Transverse colon (tissue), 4 donors: ENCODE measurements at regions not wholly inside any gene's neighbourhood (a gene's known extent, or its start where the extent isn't known, plus 50 kb on each side); places are given as distances from the start of the nearest gene placed in this dataset.

Source experiments
- DNase-seq: peaks from one replicate; pipeline ENCODE4 v3.0.0-alpha.2; 2019
- H3K27ac ChIP-seq, 4 donors: fragments of 200-600 bp; sonication (generic); 2 replicates each; pipeline ENCODE4 v1.5.1; 2016 to 2018; ENCODE audit warnings: inconsistent platforms in 4 of 4
- H3K27me3 ChIP-seq: fragments of 200-600 bp; sonication (generic); 2 replicates; pipeline ENCODE4 v1.5.1; 2017; ENCODE audit warnings: inconsistent platforms
- H3K36me3 ChIP-seq, 4 donors: fragments of 200-600 bp; sonication (generic); 2 replicates each; pipeline ENCODE4 v1.5.1; 2017 to 2019; ENCODE audit warnings: inconsistent platforms in 4 of 4
- H3K4me1 ChIP-seq, 4 donors: fragments of 200-600 bp; sonication (generic); 2 replicates each; pipeline ENCODE4 v1.5.1; 2017 to 2020; ENCODE audit warnings: inconsistent platforms in 4 of 4
- H3K4me3 ChIP-seq, 4 donors: fragments of 200-600 bp; sonication (generic); 1 replicate in 1 of 4; 2 replicates in 3 of 4; pipeline versions ENCODE4 v1.5.1 to v1.6.1; 2017 to 2019; ENCODE audit warnings: inconsistent platforms in 4 of 4
- H3K9me3 ChIP-seq, 2 donors: fragments of 200-600 bp; sonication (generic); 2 replicates each; pipeline ENCODE4 v1.5.1; 2017 to 2019; ENCODE audit warnings: inconsistent platforms in 2 of 2
- EP300 ChIP-seq: sonication (generic); formaldehyde crosslinking; IDR thresholded peaks from one replicate; pipeline ENCODE4 v1.6.1; 2017; ENCODE audit warnings: antibody characterized with exemption, low read depth
- POLR2A ChIP-seq: fragments of 450-650 bp; IDR thresholded peaks from one replicate; pipeline ENCODE4 v1.6.1; 2016; ENCODE audit warnings: antibody characterized with exemption, mild to moderate bottlenecking, moderate library complexity
- POLR2AphosphoS5 ChIP-seq, 3 donors: sonication (generic); formaldehyde crosslinking; IDR thresholded peaks; one replicate each; pipeline ENCODE4 v1.6.1; 2016; ENCODE audit warnings: antibody characterized with exemption in 3 of 3
- WGBS, 2 donors: methylation state at CpG; one replicate each; pipeline ENCODE4 v1.1.5; 2018; ENCODE audit warnings: low coverage in 1 of 2; 5-methylcytosine and 5-hydroxymethylcytosine counted together
- in situ Hi-C, 4 donors: fragments of 200-750 bp; cut with MboI; loops; one replicate each; pipeline versions ENCODE4 v1.15.0 to v1.15.1; 2017; ENCODE audit warnings: low sequenced_read_pairs in 3 of 4, low pct_ligation_motif_present in 1 of 4, low pct_unique_long_range_greater_than_20kb in 1 of 4
- intact Hi-C: fragments of 100-400 bp; cut with DNase I; formaldehyde crosslinking; loops from one replicate; pipeline ENCODE4 v1.15.1; 2023; ENCODE audit warnings: low total_unique reads
- TF ChIP-seq, protein P1 (sequence below), 5 experiments: fragments of 200-600 bp in 3 of 5; fragments of 450-650 bp in 2 of 5; sonication (generic) in 3 of 5; IDR thresholded peaks; 1 replicate in 2 of 5; 2 replicates in 3 of 5; pipeline ENCODE4 v1.5.1; 2016 to 2017; ENCODE audit warnings: antibody characterized with exemption in 5 of 5, inconsistent platforms in 3 of 5, mild to moderate bottlenecking in 2 of 5, moderate library complexity in 1 of 5

DNA sequence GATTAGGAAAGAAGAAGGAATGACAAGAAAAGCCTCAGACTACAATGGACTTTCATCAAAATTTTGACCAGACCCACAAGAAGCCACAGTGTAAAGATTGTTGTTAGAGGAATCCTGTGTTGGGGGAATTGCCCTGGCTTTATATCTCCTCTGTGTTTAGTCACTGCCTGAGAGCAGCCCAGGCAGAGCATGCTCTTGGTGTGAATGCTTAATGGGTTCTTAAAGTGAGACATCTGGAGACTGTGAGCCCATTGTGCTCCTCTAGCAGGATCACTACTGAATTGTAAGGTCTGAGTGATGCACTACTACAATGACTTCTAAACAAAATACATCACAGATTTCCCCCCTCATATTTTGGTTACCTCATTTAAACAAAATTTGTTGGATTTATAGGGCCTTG, 1860.5 kb upstream of the ADGRL3 start:
- Histone ChIP-seq H3K27ac (no peak overlapping the region), H3K4me3 (no peak overlapping the region), H3K36me3 (no peaks in the 10 kb centered on the region), H3K9me3 (no peaks in the 10 kb centered on the region), H3K27me3 (no peaks in the 10 kb centered on the region), H3K4me1 (no peaks in the 10 kb centered on the region)
- TF ChIP-seq EP300 (no peak), POLR2AphosphoS5 (IDR thresholded peaks at IDR 0.05) (no peak), POLR2A (no peak)
- TF ChIP-seq, protein P1, sequence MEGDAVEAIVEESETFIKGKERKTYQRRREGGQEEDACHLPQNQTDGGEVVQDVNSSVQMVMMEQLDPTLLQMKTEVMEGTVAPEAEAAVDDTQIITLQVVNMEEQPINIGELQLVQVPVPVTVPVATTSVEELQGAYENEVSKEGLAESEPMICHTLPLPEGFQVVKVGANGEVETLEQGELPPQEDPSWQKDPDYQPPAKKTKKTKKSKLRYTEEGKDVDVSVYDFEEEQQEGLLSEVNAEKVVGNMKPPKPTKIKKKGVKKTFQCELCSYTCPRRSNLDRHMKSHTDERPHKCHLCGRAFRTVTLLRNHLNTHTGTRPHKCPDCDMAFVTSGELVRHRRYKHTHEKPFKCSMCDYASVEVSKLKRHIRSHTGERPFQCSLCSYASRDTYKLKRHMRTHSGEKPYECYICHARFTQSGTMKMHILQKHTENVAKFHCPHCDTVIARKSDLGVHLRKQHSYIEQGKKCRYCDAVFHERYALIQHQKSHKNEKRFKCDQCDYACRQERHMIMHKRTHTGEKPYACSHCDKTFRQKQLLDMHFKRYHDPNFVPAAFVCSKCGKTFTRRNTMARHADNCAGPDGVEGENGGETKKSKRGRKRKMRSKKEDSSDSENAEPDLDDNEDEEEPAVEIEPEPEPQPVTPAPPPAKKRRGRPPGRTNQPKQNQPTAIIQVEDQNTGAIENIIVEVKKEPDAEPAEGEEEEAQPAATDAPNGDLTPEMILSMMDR (IDR thresholded peaks at IDR 0.05) = no peak
- in situ Hi-C loops = no loop called here
- intact Hi-C loops = loop anchor here (10.0 kb wide), 1 partner anchor 125 kb away; no protein-coding TSS in a partner anchor
- no peak for DNase-seq

DNA sequence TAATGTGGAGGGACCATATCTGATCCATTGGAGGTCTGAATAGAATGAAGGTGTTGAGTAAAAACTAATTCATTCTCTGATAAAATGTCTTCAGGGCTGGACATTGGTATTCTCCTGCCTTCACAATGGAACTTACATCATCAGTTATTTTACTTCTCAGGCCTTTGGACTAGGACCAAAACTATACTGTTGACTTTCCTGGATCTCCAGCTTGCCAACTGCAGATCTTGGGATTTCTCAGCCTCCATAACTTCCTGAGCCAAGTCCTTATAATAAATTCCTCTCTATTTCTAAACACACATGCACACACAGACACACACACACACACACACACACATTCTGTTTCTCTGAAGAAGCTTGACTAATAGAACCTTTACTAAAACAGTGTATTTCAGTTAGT, 1858.6 kb upstream of the ADGRL3 start:
- no peak for TF ChIP-seq POLR2A
- no peak for TF ChIP-seq EP300
- no peak overlapping the region for H3K27ac ChIP-seq
- in situ Hi-C loops = no loop called here
- H3K4me3 ChIP-seq = no peak overlapping the region
- H3K36me3 ChIP-seq = no peaks in the 10 kb centered on the region
- DNase-seq = no peak
- intact Hi-C loops = no loop called here
- H3K4me1 ChIP-seq = no peaks in the 10 kb centered on the region
- no peaks in the 10 kb centered on the region for H3K27me3 ChIP-seq
- H3K9me3 ChIP-seq = no peaks in the 10 kb centered on the region

DNA sequence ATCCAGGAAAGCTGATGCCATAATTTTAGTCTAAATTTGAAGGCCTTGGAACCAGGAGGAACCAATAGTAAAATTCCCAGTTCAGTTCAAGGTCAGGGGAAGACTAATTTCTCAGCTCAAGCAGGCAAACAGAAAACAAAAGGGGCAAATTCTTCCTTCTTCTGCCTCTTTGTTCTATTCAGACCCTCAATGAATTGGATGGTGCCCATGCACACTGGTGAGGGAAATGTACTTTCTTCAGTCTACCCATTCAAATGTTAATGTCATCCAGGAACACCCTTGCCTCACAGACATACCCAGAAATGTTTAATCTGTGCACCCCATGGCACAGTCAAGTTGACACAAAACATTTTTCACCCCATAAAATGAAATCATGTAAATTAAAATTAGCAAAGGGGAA, 1851.2 kb upstream of the ADGRL3 start:
- no peak for TF ChIP-seq POLR2A
- no peak for TF ChIP-seq POLR2AphosphoS5 (IDR thresholded peaks at IDR 0.05)
- TF ChIP-seq, protein P1 (IDR thresholded peaks at IDR 0.05) = no peak
- TF ChIP-seq EP300 = no peak
- Histone ChIP-seq H3K27ac (no peak overlapping the region), H3K36me3 (no peaks in the 10 kb centered on the region), H3K9me3 (no peaks in the 10 kb centered on the region), H3K4me1 (no peaks in the 10 kb centered on the region), H3K4me3 (no peak overlapping the region), H3K27me3 (no peaks in the 10 kb centered on the region)
- no peak for DNase-seq
- in situ Hi-C loops = no loop called here
- intact Hi-C loops = no loop called here

DNA sequence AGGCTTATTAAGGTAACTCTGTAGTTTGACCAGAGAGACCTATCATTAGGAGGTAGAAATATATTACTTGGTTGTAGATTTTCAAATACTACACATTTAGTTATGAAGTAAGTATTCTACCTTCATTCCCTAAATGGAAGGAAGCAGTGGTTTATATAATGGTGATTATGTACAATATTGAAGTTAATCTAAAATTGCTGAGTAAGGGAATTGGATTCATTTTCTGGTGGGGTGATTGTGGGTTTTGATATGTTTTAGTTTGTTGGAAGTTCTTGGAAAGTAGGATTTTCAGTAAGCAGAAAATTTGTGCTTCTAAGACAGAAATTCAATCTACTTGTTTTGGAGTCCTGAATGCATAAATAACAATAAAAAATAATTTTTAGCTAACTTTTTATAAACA, 1830.9 kb upstream of the ADGRL3 start:
- H3K36me3 ChIP-seq = no peaks in the 10 kb centered on the region
- DNase-seq = no peak
- no peaks in the 10 kb centered on the region for H3K9me3 ChIP-seq
- H3K4me1 ChIP-seq = no peaks in the 10 kb centered on the region
- H3K27ac ChIP-seq = no peak overlapping the region
- H3K4me3 ChIP-seq = no peak overlapping the region
- in situ Hi-C loops (no loop called here), intact Hi-C loops (no loop called here)
- no peaks in the 10 kb centered on the region for H3K27me3 ChIP-seq
- TF ChIP-seq, protein P1 (IDR thresholded peaks at IDR 0.05) = no peak
- TF ChIP-seq POLR2A (no peak), POLR2AphosphoS5 (IDR thresholded peaks at IDR 0.05) (no peak), EP300 (no peak)

DNA sequence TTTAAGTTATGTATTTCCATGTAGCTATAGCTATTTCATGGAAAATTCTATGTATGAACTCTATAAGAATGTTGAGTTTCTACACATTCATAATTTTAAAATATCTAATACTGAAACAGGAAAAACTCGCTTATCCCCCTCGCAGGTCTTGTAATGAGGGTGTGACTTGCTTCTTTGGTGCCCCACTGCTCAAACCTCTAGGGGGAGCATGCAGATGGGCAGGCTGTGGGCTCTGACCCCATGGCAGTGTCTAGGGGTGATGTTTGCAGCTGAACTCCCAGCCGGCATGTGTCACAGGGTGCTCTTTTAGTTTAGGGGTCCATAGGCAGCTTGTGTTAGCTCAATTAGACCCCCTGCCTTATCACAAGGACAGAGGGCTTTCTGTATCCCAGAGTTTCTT, 1825.7 kb upstream of the ADGRL3 start:
- WGBS, 2 donors = 69 to 72% methylated on average over 2 to 3 of the region's 3 CpGs
- DNase-seq = no peak
- Histone ChIP-seq H3K4me3 (no peak overlapping the region), H3K4me1 (no peaks in the 10 kb centered on the region), H3K9me3 (no peaks in the 10 kb centered on the region), H3K36me3 (no peaks in the 10 kb centered on the region), H3K27me3 (no peaks in the 10 kb centered on the region), H3K27ac (no peak overlapping the region)
- intact Hi-C loops = no loop called here
- in situ Hi-C loops = no loop called here
- TF ChIP-seq POLR2A (no peak), EP300 (no peak), POLR2AphosphoS5 (IDR thresholded peaks at IDR 0.05) (no peak)
- TF ChIP-seq, protein P1 (IDR thresholded peaks at IDR 0.05) = no peak
